ENCODE measurements at regions not wholly inside any gene's neighbourhood (a gene's known extent, or its start where the extent isn't known, plus 50 kb on each side); places are given as distances from the start of the nearest gene placed in this dataset.

GRCh38 chr9:29001006-29001405, 1427.7 kb upstream of the C9orf72 start:
- no TSS peak for BruUV-seq (replicated peaks)
- intact Hi-C loops (cut with micrococcal nuclease; ENCODE audit: unreplicated experiment) = no loop called here
- no peaks in the 10 kb centered on the region for H3K4me1 ChIP-seq
- H3K36me3 ChIP-seq (ENCODE audit: control insufficient read depth, insufficient read depth, low read length) = no peaks in the 10 kb centered on the region
- H3K27me3 ChIP-seq (replicated peaks; ENCODE audit: control insufficient read depth, insufficient read depth, low read length) = no peaks in the 10 kb centered on the region
- H3K4me3 ChIP-seq (ENCODE audit: low read depth, low read length) = no peak overlapping the region
- ChIA-PET CTCF (no interaction called here), POLR2A (no interaction called here)
- DNase-seq = no peak
- H3K27ac Mint-ChIP-seq (ENCODE audit: unreplicated experiment) = no peak overlapping the region
- no peaks in the 10 kb centered on the region for H3K9me3 ChIP-seq
- H3K27me3 Mint-ChIP-seq (ENCODE audit: insufficient read depth, unreplicated experiment) = peaks cover 2% of the 10 kb centered on the region
- no peaks in the 10 kb centered on the region for H3K36me3 Mint-ChIP-seq (ENCODE audit: insufficient read depth, unreplicated experiment)
- H3K4me3 Mint-ChIP-seq (ENCODE audit: unreplicated experiment) = no peak overlapping the region
- H3K9me3 Mint-ChIP-seq (ENCODE audit: unreplicated experiment) = no peaks in the 10 kb centered on the region
- TF ChIP-seq CTCF (IDR thresholded peaks at IDR 0.05; ENCODE audit: insufficient read depth in 1 of 2, low read depth in 1 of 2, low read length in 1 of 2, severe bottlenecking in 1 of 2, unreplicated experiment in 1 of 2) = no peak
- no peaks in the 10 kb centered on the region for H3K4me1 Mint-ChIP-seq (ENCODE audit: low read depth, unreplicated experiment)

GRCh38 chr9:29004988-29005387, 1431.7 kb upstream of the C9orf72 start:
- POLR2A ChIA-PET = no interaction called here
- intact Hi-C loops (cut with micrococcal nuclease; ENCODE audit: unreplicated experiment) = no loop called here
- no peak for TF ChIP-seq CTCF (IDR thresholded peaks at IDR 0.05; ENCODE audit: insufficient read depth in 1 of 2, low read depth in 1 of 2, low read length in 1 of 2, severe bottlenecking in 1 of 2, unreplicated experiment in 1 of 2)
- H3K4me1 Mint-ChIP-seq (ENCODE audit: low read depth, unreplicated experiment) = no peaks in the 10 kb centered on the region
- Histone ChIP-seq H3K36me3 (ENCODE audit: control insufficient read depth, insufficient read depth, low read length) (no peaks in the 10 kb centered on the region), H3K4me3 (ENCODE audit: low read depth, low read length) (no peak overlapping the region), H3K4me1 (no peaks in the 10 kb centered on the region), H3K27me3 (replicated peaks; ENCODE audit: control insufficient read depth, insufficient read depth, low read length) (no peaks in the 10 kb centered on the region), H3K9me3 (no peaks in the 10 kb centered on the region)
- H3K9me3 Mint-ChIP-seq (ENCODE audit: unreplicated experiment) = no peaks in the 10 kb centered on the region
- BruUV-seq (replicated peaks) = no TSS peak
- H3K27me3 Mint-ChIP-seq (ENCODE audit: insufficient read depth, unreplicated experiment) = peaks cover 2% of the 10 kb centered on the region
- no peak overlapping the region for H3K27ac Mint-ChIP-seq (ENCODE audit: unreplicated experiment)
- H3K4me3 Mint-ChIP-seq (ENCODE audit: unreplicated experiment) = no peak overlapping the region
- H3K36me3 Mint-ChIP-seq (ENCODE audit: insufficient read depth, unreplicated experiment) = no peaks in the 10 kb centered on the region
- no peak for DNase-seq
- CTCF ChIA-PET = no interaction called here

GRCh38 chr9:29006628-29007027, 1433.3 kb upstream of the C9orf72 start:
- no TSS peak for BruUV-seq (replicated peaks)
- Histone ChIP-seq H3K4me3 (ENCODE audit: low read depth, low read length) (no peak overlapping the region), H3K9me3 (no peaks in the 10 kb centered on the region), H3K36me3 (ENCODE audit: control insufficient read depth, insufficient read depth, low read length) (no peaks in the 10 kb centered on the region), H3K4me1 (no peaks in the 10 kb centered on the region), H3K27me3 (replicated peaks; ENCODE audit: control insufficient read depth, insufficient read depth, low read length) (no peaks in the 10 kb centered on the region)
- intact Hi-C loops (cut with micrococcal nuclease; ENCODE audit: unreplicated experiment) = no loop called here
- CTCF ChIA-PET = no interaction called here
- H3K27ac Mint-ChIP-seq (ENCODE audit: unreplicated experiment) = no peak overlapping the region
- no peaks in the 10 kb centered on the region for H3K36me3 Mint-ChIP-seq (ENCODE audit: insufficient read depth, unreplicated experiment)
- no peak for TF ChIP-seq CTCF (IDR thresholded peaks at IDR 0.05; ENCODE audit: insufficient read depth in 1 of 2, low read depth in 1 of 2, low read length in 1 of 2, severe bottlenecking in 1 of 2, unreplicated experiment in 1 of 2)
- no peak for DNase-seq
- H3K4me1 Mint-ChIP-seq (ENCODE audit: low read depth, unreplicated experiment) = no peaks in the 10 kb centered on the region
- no peak overlapping the region for H3K4me3 Mint-ChIP-seq (ENCODE audit: unreplicated experiment)
- H3K27me3 Mint-ChIP-seq (ENCODE audit: insufficient read depth, unreplicated experiment) = peaks cover 2% of the 10 kb centered on the region
- H3K9me3 Mint-ChIP-seq (ENCODE audit: unreplicated experiment) = no peaks in the 10 kb centered on the region
- POLR2A ChIA-PET = no interaction called here
